Kidney glomerular epithelial cell (primary cell): ENCODE measurements at regions not wholly inside any gene's neighbourhood (a gene's known extent, or its start where the extent isn't known, plus 50 kb on each side); places are given as distances from the start of the nearest gene placed in this dataset.
A peak's percentile ranks its signal among the peaks of the same experiment; 100 is the strongest.

Source experiments
- DNase-seq: peaks from one replicate; lab custom pipeline; 2025; lab: John Stamatoyannopoulos, UW

DNA sequence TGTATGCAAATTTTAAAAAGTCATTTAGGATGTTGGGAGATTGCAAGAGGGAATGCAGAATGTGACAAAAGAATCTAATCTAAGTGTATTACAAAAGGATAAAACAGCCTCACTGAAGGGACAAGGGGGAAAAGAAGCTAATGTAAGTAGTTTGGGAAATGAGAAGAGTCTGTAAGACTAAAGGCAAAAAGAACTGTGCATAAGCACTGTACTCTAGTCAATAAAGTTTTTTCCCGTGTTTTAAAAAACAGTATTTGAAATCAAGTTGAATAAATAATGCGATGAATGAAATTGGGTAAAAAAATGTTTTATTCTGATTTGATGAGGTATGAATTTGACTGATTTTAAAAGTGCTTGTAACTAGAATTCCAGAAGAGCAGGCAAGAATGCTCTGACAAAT is 149.8 kb downstream of the VEGFA start:
- DNase-seq, result no peak

GRCh38 chr6:43917878-43918382 is 147.9 kb downstream of the VEGFA start:
- no peak for DNase-seq

DNA sequence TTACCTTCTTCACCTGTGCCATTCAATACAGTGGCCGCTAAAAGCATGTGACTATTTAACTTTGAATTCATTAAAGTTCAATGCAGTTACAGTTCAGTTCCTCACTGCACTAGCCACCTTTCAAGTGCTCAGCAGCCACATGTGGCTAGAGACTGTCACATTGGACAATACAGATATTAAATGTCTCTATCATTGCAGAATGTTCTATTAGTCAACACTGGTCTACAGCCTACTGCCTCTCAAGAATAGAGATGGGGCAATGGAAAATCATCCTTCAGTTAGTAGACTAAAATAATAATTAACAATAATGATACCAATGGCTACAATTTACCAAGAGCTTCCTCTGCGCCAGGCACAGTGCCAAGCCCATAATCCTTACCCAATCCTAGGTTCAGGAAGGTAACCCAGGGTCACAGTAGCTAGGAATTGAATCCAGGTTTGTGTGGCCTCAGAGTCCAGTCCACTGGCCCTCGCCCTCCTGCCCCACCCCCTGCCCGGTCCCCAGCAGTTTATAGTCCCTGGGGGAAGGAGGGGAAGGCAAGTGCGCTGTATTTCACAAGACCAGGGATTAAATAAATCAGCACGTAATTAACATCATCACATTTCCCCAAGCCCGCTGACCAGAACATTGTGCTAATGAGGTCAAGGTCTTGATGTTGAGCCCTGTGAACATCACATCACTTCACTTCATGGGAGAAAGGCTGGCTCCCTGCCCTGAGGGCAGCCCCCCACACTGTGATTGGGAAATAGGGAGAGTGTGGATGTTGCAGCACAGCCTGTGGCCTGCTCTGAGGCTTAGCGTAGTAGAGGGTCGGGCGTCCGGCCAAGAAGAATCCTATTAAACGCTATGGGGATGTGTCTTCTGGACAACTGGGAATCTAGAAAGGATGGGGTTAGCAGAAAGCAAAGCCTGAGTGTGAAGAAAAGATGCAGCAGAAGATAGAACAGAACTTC is 147.2 kb downstream of the VEGFA start:
- DNase-seq, result no peak

DNA sequence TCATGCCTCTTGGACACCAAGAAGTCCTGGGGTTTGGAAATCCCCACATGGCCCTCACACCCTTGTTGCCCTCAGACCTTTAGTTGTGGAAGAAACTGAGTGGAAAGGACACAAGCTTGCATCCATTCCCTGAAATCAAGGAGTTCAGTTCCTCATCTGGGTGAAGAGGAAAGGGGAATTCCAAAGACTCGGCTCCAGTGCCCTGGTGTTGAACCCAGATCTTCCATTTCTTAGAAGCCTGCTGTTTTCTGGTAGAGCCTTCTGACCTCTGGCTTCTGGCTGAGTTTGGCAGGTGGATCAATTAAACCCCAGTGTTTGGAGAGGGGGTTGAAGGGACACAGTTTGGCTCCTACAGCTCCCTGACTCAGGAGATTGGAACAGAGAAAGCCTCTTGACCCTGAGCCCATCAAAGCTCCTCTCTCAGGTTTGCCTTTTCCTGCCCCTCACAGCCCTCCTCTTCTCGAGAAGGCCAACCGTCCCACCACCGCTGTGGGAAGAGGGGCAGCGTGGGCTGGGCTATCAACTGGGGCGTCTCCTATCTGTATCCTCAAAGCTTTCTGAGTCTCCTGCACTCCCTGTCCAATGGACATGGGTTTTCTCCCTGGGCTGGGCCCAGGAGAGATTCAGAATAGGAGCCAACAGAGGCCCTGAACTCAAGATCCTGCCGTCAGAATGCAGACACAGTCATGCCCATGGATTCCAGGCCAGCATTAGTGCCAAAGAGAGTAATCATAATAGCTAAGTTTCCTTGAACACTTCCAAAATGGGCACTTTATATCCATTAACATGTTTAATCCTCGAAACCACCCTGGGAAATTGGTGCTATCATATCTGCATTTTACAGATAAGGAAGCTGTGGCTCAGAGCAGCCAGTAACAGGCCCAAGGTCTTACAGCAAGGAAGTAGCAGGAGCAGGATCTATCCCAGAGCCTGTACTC is 146.2 kb downstream of the VEGFA start:
- DNase-seq, result no peak

- DNase-seq, result peak; percentile 28
Measured at GRCh38 chr6:43915208-43915869, 145.3 kb downstream of the VEGFA start.

DNA sequence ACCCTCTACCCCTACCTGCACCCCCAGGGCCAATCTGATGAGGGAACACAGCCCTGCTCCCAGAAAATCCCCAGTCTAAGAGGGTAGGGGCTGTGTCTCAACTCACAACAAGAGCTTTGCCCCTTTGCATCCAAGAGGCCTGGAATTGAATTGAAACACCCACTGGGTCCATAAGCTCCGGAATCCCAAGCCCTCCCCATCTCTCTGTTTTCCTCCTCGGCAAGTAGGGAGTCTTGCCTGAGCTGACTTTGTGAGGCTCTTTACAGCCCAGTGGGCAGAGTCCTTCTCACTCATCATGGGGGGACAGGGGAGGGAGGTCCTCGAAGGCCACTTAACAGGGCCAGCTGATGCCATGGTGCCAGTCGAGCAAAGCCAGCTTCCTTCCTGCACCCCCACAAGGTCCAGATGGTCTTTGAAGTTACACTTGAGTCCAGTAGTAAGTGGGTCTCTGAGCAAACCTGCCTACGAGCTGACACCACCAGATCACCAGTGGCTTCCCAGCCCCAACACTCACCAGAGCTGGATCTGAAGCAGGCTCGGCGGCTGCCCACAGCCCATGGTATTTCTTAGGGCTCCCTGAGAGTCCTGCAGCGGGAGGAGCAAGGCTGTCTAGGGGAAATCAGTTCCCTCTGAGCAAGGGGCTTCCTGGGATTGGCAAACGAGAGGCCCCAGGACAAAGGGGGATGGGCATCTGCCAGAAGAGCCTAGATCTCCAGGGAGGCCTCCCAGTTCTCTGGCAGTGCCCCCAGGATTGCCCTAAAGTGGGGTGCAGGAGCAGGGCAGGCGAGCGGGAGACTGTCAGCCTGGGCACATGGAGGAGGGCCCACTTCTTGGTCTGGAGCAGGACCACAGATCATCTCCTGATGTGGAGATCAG is 144.5 kb downstream of the VEGFA start:
- no peak for DNase-seq

- DNase-seq, result peak; percentile 16
Measured at GRCh38 chr6:43913375-43914271, 143.6 kb downstream of the VEGFA start.

DNA sequence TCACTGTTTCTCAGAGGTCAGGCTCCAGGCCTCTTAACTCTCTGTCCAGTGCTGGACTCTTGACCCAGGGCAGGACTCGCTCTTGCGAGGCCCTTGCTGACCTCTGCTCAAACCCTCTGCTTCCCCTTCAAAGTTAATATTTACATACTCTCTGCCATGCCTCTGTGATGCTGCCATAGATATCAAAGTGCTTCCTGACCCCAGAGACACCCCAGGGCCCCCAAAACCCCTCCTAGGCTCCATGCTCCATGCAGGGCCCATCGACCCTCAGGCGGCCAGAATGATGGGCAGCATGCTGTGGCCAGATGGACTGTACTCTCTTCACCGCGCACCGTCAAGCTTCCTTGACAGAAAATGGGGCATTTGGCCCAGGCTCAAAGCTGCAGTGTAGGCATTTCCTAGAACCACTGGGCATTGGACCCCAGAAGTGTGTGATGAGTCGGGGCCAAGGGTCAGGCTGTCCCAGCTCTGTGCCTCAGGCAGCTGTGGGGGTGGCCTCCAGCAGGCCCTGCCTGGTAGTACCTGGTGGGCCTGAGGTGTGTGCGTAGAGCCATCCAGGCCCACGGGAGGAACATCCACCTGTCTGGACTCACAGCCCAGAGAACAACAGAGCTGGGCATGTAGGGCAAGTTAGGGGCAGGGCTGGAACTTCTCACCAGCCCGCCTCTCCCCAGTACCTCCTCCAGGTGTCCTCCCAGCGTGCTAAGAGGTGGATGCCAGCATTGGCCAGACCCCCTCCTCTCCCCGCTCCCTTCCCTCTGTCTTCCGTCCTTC is 142.8 kb downstream of the VEGFA start:
- DNase-seq, result no peak

- DNase-seq, result no peak
Measured at GRCh38 chr6:43912116-43912577, 142.1 kb downstream of the VEGFA start.

- DNase-seq, result no peak
Measured at GRCh38 chr6:43911354-43912115, 141.5 kb downstream of the VEGFA start.

- no peak for DNase-seq
Measured at GRCh38 chr6:43910638-43911353, 140.8 kb downstream of the VEGFA start.

- DNase-seq, result no peak
Measured at GRCh38 chr6:43910149-43910637, 140.2 kb downstream of the VEGFA start.

DNA sequence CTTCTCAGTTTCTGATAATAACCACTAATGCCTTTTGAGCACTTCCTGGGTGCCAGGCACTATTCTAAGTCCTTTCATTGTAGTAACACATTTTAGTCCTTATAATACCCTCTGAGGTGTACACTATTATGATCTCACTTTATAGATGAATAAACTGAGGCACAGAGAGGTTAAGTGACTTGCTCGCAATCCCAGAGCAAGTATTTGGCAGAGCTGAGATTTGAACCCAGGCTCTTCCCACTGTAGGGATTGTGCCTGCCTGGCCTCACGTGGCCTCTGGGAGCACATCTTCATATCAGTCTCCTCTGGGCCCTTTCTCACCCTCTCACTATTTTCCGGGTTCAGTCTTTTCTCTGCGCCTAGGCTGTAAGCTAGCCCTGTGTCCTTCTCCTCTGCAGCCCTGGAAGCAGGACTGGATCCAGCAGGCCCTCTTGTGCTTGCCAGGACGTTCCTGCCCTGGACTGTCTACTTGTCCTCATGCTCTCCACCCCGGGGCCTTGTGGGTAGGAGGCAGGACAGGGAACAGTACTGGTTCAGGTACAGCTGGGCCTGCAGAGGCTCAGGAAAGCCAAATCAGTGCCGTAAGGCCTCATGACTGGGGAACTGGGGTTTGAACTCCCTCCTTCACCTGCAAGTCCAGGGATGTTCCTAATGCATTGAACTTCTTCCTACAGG is 139.6 kb downstream of the VEGFA start:
- no peak for DNase-seq

GRCh38 chr6:43907789-43908472 is 137.9 kb downstream of the VEGFA start:
- DNase-seq, result no peak

DNA sequence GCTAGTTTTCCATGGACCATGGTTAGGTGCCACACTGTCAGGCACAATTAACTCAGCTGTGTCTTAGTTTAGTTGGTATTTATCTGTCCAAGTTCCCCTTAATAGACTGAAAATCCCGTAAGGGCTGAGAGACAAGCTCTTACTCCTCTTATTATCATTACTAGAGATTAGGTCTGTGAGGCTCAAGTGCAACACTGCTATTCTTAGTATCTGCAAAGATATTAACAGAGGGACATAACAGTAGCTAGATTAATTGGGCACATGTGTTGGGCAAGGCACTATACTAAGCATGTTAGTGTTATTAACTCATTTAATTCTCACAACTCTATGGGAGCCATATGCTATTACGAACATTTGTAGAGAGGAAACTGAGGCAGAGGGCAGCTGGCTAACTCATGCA is 137.3 kb downstream of the VEGFA start:
- DNase-seq, result no peak
